Loucy (cell line): ENCODE measurements at regions not wholly inside any gene's neighbourhood (a gene's known extent, or its start where the extent isn't known, plus 50 kb on each side); places are given as distances from the start of the nearest gene placed in this dataset.

ENCODE experiments used
- EZH2phosphoT487 ChIP-seq: fragments of 200-600 bp; IDR thresholded peaks from 2 replicates; pipeline ENCODE4 v1.6.1; 2018; ENCODE audit warnings: antibody characterized with exemption, mild to moderate bottlenecking, moderate library complexity, borderline replicate concordance
- TF ChIP-seq, protein P1 (sequence below): fragments of 200-600 bp; sonication (generic); conservative IDR thresholded peaks from 2 replicates; pipeline ENCODE4 v1.5.1; 2014; ENCODE audit warnings: mild to moderate bottlenecking, antibody characterized with exemption, low read length

DNA sequence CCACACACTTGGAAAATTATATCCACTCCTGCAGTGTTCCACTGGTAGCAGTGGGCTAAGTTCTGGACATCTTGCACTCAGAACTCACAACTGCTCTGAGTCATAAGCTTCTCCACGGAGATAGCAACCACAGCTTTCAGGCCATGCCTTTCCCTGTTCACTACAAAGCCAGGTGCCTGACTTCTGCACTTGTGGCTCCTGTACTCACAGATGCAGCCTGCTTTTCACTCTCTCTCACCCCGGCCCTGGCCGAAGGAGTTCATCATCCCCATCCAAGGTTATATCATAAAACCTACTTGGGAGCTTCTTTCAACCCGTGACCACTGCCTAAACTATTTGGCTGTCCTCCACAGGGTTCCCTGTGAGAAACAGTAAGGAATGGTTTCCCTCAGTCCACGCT lies 999.4 kb downstream of the GLUD2 start:
- TF ChIP-seq, protein P1, sequence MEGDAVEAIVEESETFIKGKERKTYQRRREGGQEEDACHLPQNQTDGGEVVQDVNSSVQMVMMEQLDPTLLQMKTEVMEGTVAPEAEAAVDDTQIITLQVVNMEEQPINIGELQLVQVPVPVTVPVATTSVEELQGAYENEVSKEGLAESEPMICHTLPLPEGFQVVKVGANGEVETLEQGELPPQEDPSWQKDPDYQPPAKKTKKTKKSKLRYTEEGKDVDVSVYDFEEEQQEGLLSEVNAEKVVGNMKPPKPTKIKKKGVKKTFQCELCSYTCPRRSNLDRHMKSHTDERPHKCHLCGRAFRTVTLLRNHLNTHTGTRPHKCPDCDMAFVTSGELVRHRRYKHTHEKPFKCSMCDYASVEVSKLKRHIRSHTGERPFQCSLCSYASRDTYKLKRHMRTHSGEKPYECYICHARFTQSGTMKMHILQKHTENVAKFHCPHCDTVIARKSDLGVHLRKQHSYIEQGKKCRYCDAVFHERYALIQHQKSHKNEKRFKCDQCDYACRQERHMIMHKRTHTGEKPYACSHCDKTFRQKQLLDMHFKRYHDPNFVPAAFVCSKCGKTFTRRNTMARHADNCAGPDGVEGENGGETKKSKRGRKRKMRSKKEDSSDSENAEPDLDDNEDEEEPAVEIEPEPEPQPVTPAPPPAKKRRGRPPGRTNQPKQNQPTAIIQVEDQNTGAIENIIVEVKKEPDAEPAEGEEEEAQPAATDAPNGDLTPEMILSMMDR, result no peak
- no peak for TF ChIP-seq EZH2phosphoT487
